ENCODE measurements at regions not wholly inside any gene's neighbourhood (a gene's known extent, or its start where the extent isn't known, plus 50 kb on each side); places are given as distances from the start of the nearest gene placed in this dataset.

GRCh38 chr13:65892859-65893258, 1337.3 kb downstream of the PCDH9 start:
- no peak for TF ChIP-seq POLR2A (IDR thresholded peaks at IDR 0.05; ENCODE audit: low read depth, low read length)
- no peak for FAIRE-seq
- no peak for DNase-seq (ENCODE audit: insufficient read length, low spot score)

GRCh38 chr13:65889368-65889767, 1340.8 kb downstream of the PCDH9 start:
- FAIRE-seq (peak; percentile 27), DNase-seq (ENCODE audit: insufficient read length, low spot score) (no peak)
- TF ChIP-seq POLR2A (IDR thresholded peaks at IDR 0.05; ENCODE audit: low read depth, low read length) = no peak

GRCh38 chr13:65882810-65883209, 1347.3 kb downstream of the PCDH9 start:
- TF ChIP-seq POLR2A (IDR thresholded peaks at IDR 0.05; ENCODE audit: low read depth, low read length) = no peak
- no peak for FAIRE-seq

GRCh38 chr13:65881561-65882155, 1348.5 kb downstream of the PCDH9 start:
- FAIRE-seq (no peak), DNase-seq (ENCODE audit: insufficient read length, low spot score) (no peak)
- TF ChIP-seq POLR2A (IDR thresholded peaks at IDR 0.05; ENCODE audit: low read depth, low read length) = no peak

More at GRCh38 chr13:65882810-65883209, 1347.3 kb downstream of the PCDH9 start:
- DNase-seq (ENCODE audit: insufficient read length, low spot score) = no peak

- no peak for DNase-seq (ENCODE audit: insufficient read length, low spot score)
- FAIRE-seq = no peak
- TF ChIP-seq POLR2A (IDR thresholded peaks at IDR 0.05; ENCODE audit: low read depth, low read length) = no peak
Measured at GRCh38 chr13:65875031-65875430, 1355.1 kb downstream of the PCDH9 start.

GRCh38 chr13:65872448-65872847, 1357.7 kb downstream of the PCDH9 start:
- TF ChIP-seq POLR2A (IDR thresholded peaks at IDR 0.05; ENCODE audit: low read depth, low read length) = no peak
- DNase-seq (ENCODE audit: insufficient read length, low spot score) (no peak), FAIRE-seq (no peak)

GRCh38 chr13:65868884-65869283, 1361.3 kb downstream of the PCDH9 start:
- no peak for TF ChIP-seq POLR2A (IDR thresholded peaks at IDR 0.05; ENCODE audit: low read depth, low read length)
- no peak for DNase-seq (ENCODE audit: insufficient read length, low spot score)
- FAIRE-seq = no peak

- FAIRE-seq (no peak), DNase-seq (ENCODE audit: insufficient read length, low spot score) (no peak)
- no peak for TF ChIP-seq POLR2A (IDR thresholded peaks at IDR 0.05; ENCODE audit: low read depth, low read length)
Measured at GRCh38 chr13:65868099-65868498, 1362.0 kb downstream of the PCDH9 start.

- no peak for DNase-seq (ENCODE audit: insufficient read length, low spot score)
- TF ChIP-seq POLR2A (IDR thresholded peaks at IDR 0.05; ENCODE audit: low read depth, low read length) = no peak
- no peak for FAIRE-seq
Measured at GRCh38 chr13:65866138-65866537, 1364.0 kb downstream of the PCDH9 start.

- FAIRE-seq (no peak), DNase-seq (ENCODE audit: insufficient read length, low spot score) (no peak)
- TF ChIP-seq POLR2A (IDR thresholded peaks at IDR 0.05; ENCODE audit: low read depth, low read length) = no peak
Measured at GRCh38 chr13:65865206-65865605, 1364.9 kb downstream of the PCDH9 start.

- no peak for DNase-seq (ENCODE audit: insufficient read length, low spot score)
- FAIRE-seq = no peak
- TF ChIP-seq POLR2A (IDR thresholded peaks at IDR 0.05; ENCODE audit: low read depth, low read length) = no peak
Measured at GRCh38 chr13:65864039-65864438, 1366.1 kb downstream of the PCDH9 start.

- TF ChIP-seq POLR2A (IDR thresholded peaks at IDR 0.05; ENCODE audit: low read depth, low read length) = no peak
- no peak for FAIRE-seq
- DNase-seq (ENCODE audit: insufficient read length, low spot score) = no peak
Measured at GRCh38 chr13:65860306-65860705, 1369.8 kb downstream of the PCDH9 start.

GRCh38 chr13:65857942-65858565, 1372.1 kb downstream of the PCDH9 start:
- FAIRE-seq (no peak), DNase-seq (ENCODE audit: insufficient read length, low spot score) (no peak)
- no peak for TF ChIP-seq POLR2A (IDR thresholded peaks at IDR 0.05; ENCODE audit: low read depth, low read length)

GRCh38 chr13:65856431-65856830, 1373.7 kb downstream of the PCDH9 start:
- DNase-seq (ENCODE audit: insufficient read length, low spot score) (no peak), FAIRE-seq (peak; percentile 15)
- TF ChIP-seq POLR2A (IDR thresholded peaks at IDR 0.05; ENCODE audit: low read depth, low read length) = no peak

GRCh38 chr13:65855242-65855805, 1374.8 kb downstream of the PCDH9 start:
- FAIRE-seq (no peak), DNase-seq (ENCODE audit: insufficient read length, low spot score) (no peak)
- TF ChIP-seq POLR2A (IDR thresholded peaks at IDR 0.05; ENCODE audit: low read depth, low read length) = no peak

All from H54 (cell line).